B cell (primary cell): ENCODE measurements at regions not wholly inside any gene's neighbourhood (a gene's known extent, or its start where the extent isn't known, plus 50 kb on each side); places are given as distances from the start of the nearest gene placed in this dataset.

Experiments used
- EZH2 ChIP-seq: IDR thresholded peaks from 2 replicates; pipeline ENCODE4 v1.6.1; 2012; ENCODE audit warnings: borderline replicate concordance, low read depth, mild to moderate bottlenecking, moderate library complexity, low read length; ENCODE audit not compliant: insufficient read depth, poor library complexity, severe bottlenecking
- TF ChIP-seq, protein P1 (sequence below): fragments of 200-600 bp; IDR thresholded peaks from one replicate; pipeline ENCODE4 v1.8.0; 2022; ENCODE audit warnings: antibody characterized with exemption, mild to moderate bottlenecking

DNA sequence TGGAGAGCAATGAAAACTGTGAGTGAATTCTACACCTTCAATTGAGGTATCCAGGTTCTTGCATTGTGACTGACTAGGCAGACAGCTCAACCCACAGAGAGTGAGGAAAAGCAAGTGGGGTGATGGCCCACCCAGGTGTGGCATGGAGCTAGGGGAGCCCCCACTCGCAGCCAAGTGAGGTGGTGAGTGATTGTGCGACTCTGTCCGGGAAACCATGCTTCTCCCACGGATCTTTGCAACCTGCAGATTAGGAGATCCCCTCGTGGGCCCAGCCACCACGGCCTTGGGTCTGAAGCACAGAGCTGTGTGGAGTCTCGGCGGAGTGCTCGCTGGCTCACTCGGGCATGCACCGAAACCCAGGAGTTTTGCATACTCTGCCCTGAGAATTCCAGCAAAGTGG lies 120.1 kb downstream of the ALG10 start:
- TF ChIP-seq, protein P1, sequence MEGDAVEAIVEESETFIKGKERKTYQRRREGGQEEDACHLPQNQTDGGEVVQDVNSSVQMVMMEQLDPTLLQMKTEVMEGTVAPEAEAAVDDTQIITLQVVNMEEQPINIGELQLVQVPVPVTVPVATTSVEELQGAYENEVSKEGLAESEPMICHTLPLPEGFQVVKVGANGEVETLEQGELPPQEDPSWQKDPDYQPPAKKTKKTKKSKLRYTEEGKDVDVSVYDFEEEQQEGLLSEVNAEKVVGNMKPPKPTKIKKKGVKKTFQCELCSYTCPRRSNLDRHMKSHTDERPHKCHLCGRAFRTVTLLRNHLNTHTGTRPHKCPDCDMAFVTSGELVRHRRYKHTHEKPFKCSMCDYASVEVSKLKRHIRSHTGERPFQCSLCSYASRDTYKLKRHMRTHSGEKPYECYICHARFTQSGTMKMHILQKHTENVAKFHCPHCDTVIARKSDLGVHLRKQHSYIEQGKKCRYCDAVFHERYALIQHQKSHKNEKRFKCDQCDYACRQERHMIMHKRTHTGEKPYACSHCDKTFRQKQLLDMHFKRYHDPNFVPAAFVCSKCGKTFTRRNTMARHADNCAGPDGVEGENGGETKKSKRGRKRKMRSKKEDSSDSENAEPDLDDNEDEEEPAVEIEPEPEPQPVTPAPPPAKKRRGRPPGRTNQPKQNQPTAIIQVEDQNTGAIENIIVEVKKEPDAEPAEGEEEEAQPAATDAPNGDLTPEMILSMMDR, result no peak
- no peak for TF ChIP-seq EZH2
